CD14-positive monocyte (primary cell): ENCODE measurements at regions not wholly inside any gene's neighbourhood (a gene's known extent, or its start where the extent isn't known, plus 50 kb on each side); places are given as distances from the start of the nearest gene placed in this dataset.

Experiments used
- DNase-seq, 3 donors: peaks; one replicate each; pipeline ENCODE4 v3.0.0-alpha.2; 2011 to 2022
- H2AFZ ChIP-seq: 2 replicates; pipeline ENCODE4 v1.6.0; 2012; ENCODE audit warnings: mild to moderate bottlenecking, low read depth, low read length, inconsistent platforms; ENCODE audit not compliant: insufficient read depth, poor library complexity, severe bottlenecking
- H3K27ac ChIP-seq, 2 donors: 1 replicate in 1 of 2; 2 replicates in 1 of 2; pipeline ENCODE4 v1.5.1; 2012 to 2013; ENCODE audit warnings: low read length in 2 of 2, control low read depth in 1 of 2, inconsistent platforms in 1 of 2, low read depth in 1 of 2, mild to moderate bottlenecking in 1 of 2
- H3K27me3 ChIP-seq, 2 donors: one replicate each; pipeline versions ENCODE4 v1.6.0 to v1.6.1; 2011 to 2013; ENCODE audit warnings: low read length in 2 of 2; ENCODE audit not compliant: control insufficient read depth in 2 of 2, insufficient read depth in 2 of 2
- H3K36me3 ChIP-seq, 2 donors: replicated peaks in 1 of 2; 1 replicate in 1 of 2; 2 replicates in 1 of 2; pipeline versions ENCODE4 v1.5.1 to v1.6.1; 2012 to 2013; ENCODE audit warnings: low read length in 2 of 2, control low read depth in 1 of 2, inconsistent platforms in 1 of 2, mild to moderate bottlenecking in 1 of 2; ENCODE audit not compliant: insufficient read depth in 2 of 2, control insufficient read depth in 1 of 2
- H3K4me1 ChIP-seq, 2 donors: 1 replicate in 1 of 2; 2 replicates in 1 of 2; pipeline versions ENCODE4 v1.5.1 to v1.6.1; 2012 to 2013; ENCODE audit warnings: low read length in 2 of 2, control low read depth in 1 of 2, inconsistent platforms in 1 of 2, mild to moderate bottlenecking in 1 of 2, moderate library complexity in 1 of 2; ENCODE audit not compliant: insufficient read depth in 2 of 2, control insufficient read depth in 1 of 2
- H3K4me2 ChIP-seq: replicated peaks from 2 replicates; pipeline ENCODE3; 2012; ENCODE audit warnings: low read length, moderate library complexity, mild to moderate bottlenecking; ENCODE audit not compliant: poor library complexity, severe bottlenecking; ENCODE audit errors: extremely low read depth
- H3K4me3 ChIP-seq, 3 experiments: fragments of 200-600 bp in 1 of 3; sonication (generic) in 1 of 3; replicated peaks in 1 of 3; 1 replicate in 2 of 3; 2 replicates in 1 of 3; pipeline ENCODE4 v1.5.1; 2011 to 2013; ENCODE audit warnings: low read length in 3 of 3, mild to moderate bottlenecking in 3 of 3, control low read depth in 2 of 3, low read depth in 2 of 3, inconsistent platforms in 1 of 3, moderate library complexity in 1 of 3
- H3K79me2 ChIP-seq: 2 replicates; pipeline ENCODE4 v1.6.0; 2012; ENCODE audit warnings: mild to moderate bottlenecking, control low read depth, inconsistent platforms, low read length, moderate library complexity; ENCODE audit not compliant: insufficient read depth
- H3K9ac ChIP-seq: 2 replicates; pipeline ENCODE4 v1.6.0; 2017; ENCODE audit warnings: low read length, mild to moderate bottlenecking; ENCODE audit not compliant: insufficient read depth, poor library complexity, severe bottlenecking
- H3K9me3 ChIP-seq, 2 donors: replicated peaks in 1 of 2; 1 replicate in 1 of 2; 2 replicates in 1 of 2; pipeline versions ENCODE4 v1.5.1 to v1.6.1; 2012 to 2013; ENCODE audit warnings: low read length in 2 of 2, control low read depth in 1 of 2; ENCODE audit not compliant: control insufficient read depth in 1 of 2, insufficient read depth in 1 of 2
- H4K20me1 ChIP-seq: 2 replicates; pipeline ENCODE4 v1.6.0; 2012; ENCODE audit warnings: mild to moderate bottlenecking, low read length, control low read depth, moderate library complexity; ENCODE audit not compliant: insufficient read depth
- H3K27ac Mint-ChIP-seq, 7 donors: one replicate each; pipeline ENCODE4 v1.8.0; 2020; ENCODE audit warnings: mild to moderate bottlenecking in 7 of 7, mixed read lengths in 7 of 7, moderate library complexity in 6 of 7, inconsistent platforms in 2 of 7
- H3K27me3 Mint-ChIP-seq, 3 donors: one replicate each; pipeline ENCODE4 v1.8.0; 2021 to 2022; ENCODE audit warnings: low read depth in 3 of 3, mild to moderate bottlenecking in 3 of 3, mixed read lengths in 3 of 3, moderate library complexity in 3 of 3, inconsistent platforms in 1 of 3
- H3K36me3 Mint-ChIP-seq, 2 donors: one replicate each; pipeline ENCODE4 v1.8.0; 2020; ENCODE audit warnings: mixed read lengths in 2 of 2, inconsistent platforms in 1 of 2, mild to moderate bottlenecking in 1 of 2
- H3K4me1 Mint-ChIP-seq: one replicate; pipeline ENCODE4 v1.8.0; 2020; ENCODE audit warnings: mild to moderate bottlenecking, mixed read lengths
- H3K4me3 Mint-ChIP-seq, 2 donors: one replicate each; pipeline ENCODE4 v1.8.0; 2020; ENCODE audit warnings: mild to moderate bottlenecking in 2 of 2, mixed read lengths in 2 of 2, moderate library complexity in 1 of 2
- H3K9me3 Mint-ChIP-seq, 7 donors: one replicate each; pipeline ENCODE4 v1.8.0; 2020 to 2022; ENCODE audit warnings: mixed read lengths in 7 of 7, mild to moderate bottlenecking in 6 of 7, moderate library complexity in 6 of 7, inconsistent platforms in 2 of 7
- WGBS: methylation state at CpG from one replicate; pipeline ENCODE4 v1.1.5; 2013; ENCODE audit warnings: missing lambda C conversion rate; ENCODE audit not compliant: insufficient coverage; 5-methylcytosine and 5-hydroxymethylcytosine counted together
- intact Hi-C, 2 donors: fragments of 100-400 bp; cut with micrococcal nuclease; formaldehyde crosslinking; loops; one replicate each; pipeline versions ENCODE4 v1.15.0 to v1.15.1; 2023
- TF ChIP-seq, protein P1 (sequence below): fragments of 200-600 bp; IDR thresholded peaks from one replicate; pipeline ENCODE4 v1.8.0; 2022; ENCODE audit warnings: antibody characterized with exemption, mild to moderate bottlenecking

DNA sequence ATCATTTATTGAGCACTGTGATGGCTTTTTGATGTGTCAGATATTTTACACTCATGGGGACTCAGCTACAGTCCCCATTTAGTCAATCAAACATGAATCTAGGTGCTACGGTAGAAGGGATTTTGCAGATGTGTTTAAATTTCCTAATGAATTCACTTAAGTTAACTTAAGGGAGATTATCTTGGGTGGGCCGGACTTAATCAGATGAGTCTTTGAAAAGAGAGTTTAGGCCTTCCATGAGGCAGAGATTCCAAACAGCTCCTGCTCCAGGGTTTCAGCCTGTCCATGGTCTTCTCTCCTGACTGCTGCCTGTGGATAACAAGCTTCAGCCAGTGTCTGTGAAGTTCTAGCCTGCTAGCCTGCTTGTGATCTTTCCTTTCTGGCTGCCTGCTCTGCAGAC, 202.4 kb downstream of the IDS start:
- H3K4me3 ChIP-seq: no peak overlapping the region
- intact Hi-C loops: no loop called here
- Mint-ChIP-seq H3K36me3 (no peaks in the 10 kb centered on the region), H3K27ac (no peak overlapping the region), H3K4me1 (no peaks in the 10 kb centered on the region), H3K27me3 (peaks cover 0 to 3% (median 2%) of the 10 kb centered on the region in 3 donors), H3K9me3 (peaks cover 0 to 3% (median 0%) of the 10 kb centered on the region in 7 donors), H3K4me3 (no peak overlapping the region)
- no peak for DNase-seq
- no peaks in the 10 kb centered on the region for H4K20me1 ChIP-seq
- H3K9ac ChIP-seq: no peak overlapping the region
- H3K4me1 ChIP-seq: no peaks in the 10 kb centered on the region
- H3K27me3 ChIP-seq: no peaks in the 10 kb centered on the region
- TF ChIP-seq, protein P1, sequence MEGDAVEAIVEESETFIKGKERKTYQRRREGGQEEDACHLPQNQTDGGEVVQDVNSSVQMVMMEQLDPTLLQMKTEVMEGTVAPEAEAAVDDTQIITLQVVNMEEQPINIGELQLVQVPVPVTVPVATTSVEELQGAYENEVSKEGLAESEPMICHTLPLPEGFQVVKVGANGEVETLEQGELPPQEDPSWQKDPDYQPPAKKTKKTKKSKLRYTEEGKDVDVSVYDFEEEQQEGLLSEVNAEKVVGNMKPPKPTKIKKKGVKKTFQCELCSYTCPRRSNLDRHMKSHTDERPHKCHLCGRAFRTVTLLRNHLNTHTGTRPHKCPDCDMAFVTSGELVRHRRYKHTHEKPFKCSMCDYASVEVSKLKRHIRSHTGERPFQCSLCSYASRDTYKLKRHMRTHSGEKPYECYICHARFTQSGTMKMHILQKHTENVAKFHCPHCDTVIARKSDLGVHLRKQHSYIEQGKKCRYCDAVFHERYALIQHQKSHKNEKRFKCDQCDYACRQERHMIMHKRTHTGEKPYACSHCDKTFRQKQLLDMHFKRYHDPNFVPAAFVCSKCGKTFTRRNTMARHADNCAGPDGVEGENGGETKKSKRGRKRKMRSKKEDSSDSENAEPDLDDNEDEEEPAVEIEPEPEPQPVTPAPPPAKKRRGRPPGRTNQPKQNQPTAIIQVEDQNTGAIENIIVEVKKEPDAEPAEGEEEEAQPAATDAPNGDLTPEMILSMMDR: no peak
- no peak overlapping the region for H2AFZ ChIP-seq
- no CpG with 5 or more reads among the region's 2 CpGs for WGBS
- no peaks in the 10 kb centered on the region for H3K36me3 ChIP-seq
- H3K27ac ChIP-seq: no peak overlapping the region
- H3K4me2 ChIP-seq: no peak overlapping the region
- H3K79me2 ChIP-seq: no peaks in the 10 kb centered on the region
- H3K9me3 ChIP-seq: no peaks in the 10 kb centered on the region

DNA sequence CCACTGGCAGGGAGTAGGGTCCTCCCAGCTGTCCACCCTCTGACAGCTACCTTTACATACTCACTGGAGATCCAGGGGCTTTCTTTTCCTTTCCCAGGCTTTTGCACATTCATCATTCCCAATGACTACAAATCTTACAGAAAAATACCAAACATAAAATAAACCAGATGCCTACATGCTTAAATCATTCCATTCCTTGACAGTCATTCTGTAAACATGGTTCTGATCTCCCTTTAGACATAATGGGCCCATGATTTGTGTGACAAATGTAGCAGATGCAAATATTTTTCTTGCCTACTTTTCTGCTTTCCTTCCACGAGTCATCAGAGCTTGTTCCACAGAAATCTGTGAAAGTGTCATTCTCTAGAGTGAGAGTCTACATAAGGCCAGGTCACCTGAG, 207.0 kb downstream of the IDS start:
- no peak overlapping the region for H3K27ac ChIP-seq
- peaks cover 0 to 5% (median 2%) of the 10 kb centered on the region in 3 donors for H3K27me3 Mint-ChIP-seq
- H3K79me2 ChIP-seq: no peaks in the 10 kb centered on the region
- no peak overlapping the region for H3K4me3 ChIP-seq
- no peaks in the 10 kb centered on the region for H3K9me3 ChIP-seq
- no peaks in the 10 kb centered on the region for H3K9me3 Mint-ChIP-seq
- H3K27me3 ChIP-seq: no peaks in the 10 kb centered on the region
- no peaks in the 10 kb centered on the region for H4K20me1 ChIP-seq
- WGBS: no CpG with 5 or more reads among the region's 1 CpG
- no peaks in the 10 kb centered on the region for H3K4me1 ChIP-seq
- H3K4me1 Mint-ChIP-seq: no peaks in the 10 kb centered on the region
- H3K9ac ChIP-seq: no peak overlapping the region
- H3K4me2 ChIP-seq: no peak overlapping the region
- no peak for DNase-seq
- TF ChIP-seq, protein P1: no peak
- H3K36me3 Mint-ChIP-seq: no peaks in the 10 kb centered on the region
- intact Hi-C loops: no loop called here
- H3K4me3 Mint-ChIP-seq: no peak overlapping the region
- H3K27ac Mint-ChIP-seq: no peak overlapping the region
- H3K36me3 ChIP-seq: no peaks in the 10 kb centered on the region
- H2AFZ ChIP-seq: no peak overlapping the region
